ENCODE measurements at regions not wholly inside any gene's neighbourhood (a gene's known extent, or its start where the extent isn't known, plus 50 kb on each side); places are given as distances from the start of the nearest gene placed in this dataset.
"Not testable (repeated sequence)": the region's sequence is repeated elsewhere in the genome, so short reads cannot be mapped to it uniquely, and the experiment has no call there.

DNA sequence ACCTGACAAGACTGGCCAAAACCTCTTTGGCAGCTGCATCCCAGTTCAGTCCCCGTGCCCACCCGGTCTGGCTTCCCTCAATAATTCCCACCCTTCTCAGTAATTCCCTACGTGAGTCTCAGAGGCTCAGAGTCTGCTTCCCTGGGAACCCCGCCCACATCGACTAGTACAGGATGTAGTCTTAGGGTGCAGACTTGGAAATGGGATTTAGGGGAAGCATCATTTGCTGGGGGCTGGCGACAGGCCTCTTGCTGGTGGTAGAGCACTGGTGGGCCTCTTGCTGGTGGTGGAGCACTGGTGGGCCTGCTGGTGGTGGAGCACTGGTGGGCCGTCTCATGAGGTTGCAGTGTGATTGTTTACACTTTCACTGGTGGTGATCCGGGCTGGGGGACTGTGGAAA lies 199.5 kb upstream of the B3GAT1 start:
- DNase-seq = no peak

- DNase-seq = no peak
Measured at GRCh38 chr11:134610116-134610910, 198.3 kb upstream of the B3GAT1 start.

- DNase-seq = no peak
Measured at GRCh38 chr11:134609361-134610115, 197.5 kb upstream of the B3GAT1 start.

GRCh38 chr11:134607963-134608750 lies 196.1 kb upstream of the B3GAT1 start:
- DNase-seq = no peak

DNA sequence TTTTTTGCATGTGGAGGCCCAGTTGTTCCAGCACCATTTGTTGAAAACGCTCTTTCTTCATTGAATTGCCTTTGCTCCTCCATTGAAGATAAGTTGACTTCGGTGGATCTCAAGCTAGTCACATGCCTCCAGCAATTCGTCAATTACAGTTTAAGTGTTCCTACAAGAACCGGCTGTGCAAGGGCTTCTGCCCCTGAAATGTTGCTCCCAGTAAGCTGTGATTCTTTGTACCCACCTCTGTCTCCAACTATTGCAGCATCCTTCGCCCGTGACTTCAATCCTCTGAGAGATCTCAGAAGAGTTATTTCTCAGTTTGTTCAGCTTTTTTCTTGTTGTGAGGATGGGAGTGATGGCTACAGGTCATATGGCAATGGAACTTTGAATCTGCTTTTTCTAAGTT lies 194.2 kb upstream of the B3GAT1 start:
- no peak for DNase-seq

DNA sequence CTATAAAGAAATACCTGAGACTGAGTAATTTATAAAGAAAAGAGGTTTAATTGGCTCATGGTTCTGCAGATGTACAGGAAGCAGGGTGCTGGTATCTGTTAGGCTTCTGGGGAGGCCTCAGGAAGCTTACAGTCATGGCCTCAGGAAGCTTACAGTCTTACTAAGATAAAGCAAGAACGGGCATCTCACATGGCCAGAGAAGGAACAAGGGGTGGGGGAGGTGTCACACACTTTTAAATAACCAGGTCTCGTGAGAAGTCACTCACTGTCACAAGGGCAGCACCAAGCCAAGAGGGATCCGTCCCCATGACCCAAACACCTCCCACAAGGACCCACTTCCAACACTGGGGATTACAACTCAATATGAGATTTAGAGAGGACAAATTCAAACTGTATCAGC lies 192.8 kb upstream of the B3GAT1 start:
- no peak for DNase-seq

GRCh38 chr11:134599299-134599771 lies 187.3 kb upstream of the B3GAT1 start:
- DNase-seq = peak; percentile 29

DNA sequence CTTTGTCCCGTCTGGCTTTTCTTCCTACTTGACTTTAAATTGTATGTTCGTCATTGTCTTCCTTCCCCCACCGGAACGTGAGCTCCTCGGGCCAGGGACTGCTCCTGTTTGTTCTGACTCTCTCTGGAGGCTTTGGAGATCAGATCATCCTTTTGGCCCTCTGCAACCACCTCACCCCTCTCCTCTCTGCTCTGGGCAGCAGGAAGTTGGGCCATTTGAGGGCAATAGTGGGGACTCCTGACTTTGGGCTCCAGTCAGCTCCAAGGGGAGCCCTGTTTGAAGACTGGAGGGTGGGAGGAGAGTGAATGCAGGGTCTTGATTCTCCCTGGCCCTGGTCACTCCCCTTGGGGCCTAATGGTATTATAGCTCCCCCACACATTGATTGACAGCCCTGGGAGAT lies 186.3 kb upstream of the B3GAT1 start:
- DNase-seq = no peak

GRCh38 chr11:134597452-134597851 lies 185.4 kb upstream of the B3GAT1 start:
- DNase-seq = no peak

DNA sequence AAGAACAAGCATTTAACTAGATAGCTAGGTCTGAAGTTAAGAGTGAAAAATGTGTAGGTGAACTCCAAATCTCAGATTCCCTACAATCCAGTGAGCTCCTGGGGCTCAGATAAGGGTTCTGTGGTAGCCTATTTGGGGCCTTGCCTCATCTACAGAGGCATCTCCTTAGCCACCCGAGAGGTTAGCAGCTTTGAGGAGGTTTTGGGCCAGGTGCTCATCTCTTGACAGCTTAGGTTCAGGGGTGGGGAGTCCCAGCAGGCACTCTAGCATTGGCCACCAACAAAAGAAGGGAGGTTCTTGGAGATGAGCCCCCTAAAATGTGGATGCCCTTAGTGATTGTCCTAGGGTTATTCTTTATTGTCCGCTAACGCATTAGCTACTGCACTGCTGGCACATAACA lies 184.4 kb upstream of the B3GAT1 start:
- DNase-seq = no peak

DNA sequence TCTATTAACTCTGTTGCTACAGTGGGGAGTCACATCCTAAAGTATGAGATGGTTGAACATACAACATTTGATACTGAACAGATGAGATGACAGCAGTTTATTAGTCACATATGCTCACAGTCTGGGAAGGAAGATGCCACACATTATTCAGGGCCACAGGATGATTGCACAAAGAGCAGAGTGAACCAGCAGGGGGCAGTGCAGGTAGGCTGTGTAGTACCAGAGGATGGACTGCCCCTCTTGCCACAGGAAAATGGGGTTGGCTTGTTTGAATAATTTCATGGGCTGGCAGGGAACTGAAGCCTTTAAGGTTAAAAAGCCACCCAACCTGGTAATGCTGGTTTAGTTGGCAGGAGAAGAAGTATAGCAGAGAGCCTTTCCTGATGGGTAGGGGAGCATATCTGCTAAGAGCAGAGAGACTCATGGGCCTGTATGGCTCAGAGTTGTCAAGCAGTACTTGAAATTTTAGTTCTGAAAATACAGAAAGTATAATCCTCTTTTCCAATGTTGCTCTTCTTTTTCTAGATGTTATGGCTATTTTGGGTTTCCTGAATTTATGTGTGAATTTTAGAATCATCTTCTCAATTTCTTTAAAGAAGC lies 180.4 kb upstream of the B3GAT1 start:
- peak; percentile 52 for DNase-seq

GRCh38 chr11:134591338-134591737 lies 179.3 kb upstream of the B3GAT1 start:
- DNase-seq = no peak

DNA sequence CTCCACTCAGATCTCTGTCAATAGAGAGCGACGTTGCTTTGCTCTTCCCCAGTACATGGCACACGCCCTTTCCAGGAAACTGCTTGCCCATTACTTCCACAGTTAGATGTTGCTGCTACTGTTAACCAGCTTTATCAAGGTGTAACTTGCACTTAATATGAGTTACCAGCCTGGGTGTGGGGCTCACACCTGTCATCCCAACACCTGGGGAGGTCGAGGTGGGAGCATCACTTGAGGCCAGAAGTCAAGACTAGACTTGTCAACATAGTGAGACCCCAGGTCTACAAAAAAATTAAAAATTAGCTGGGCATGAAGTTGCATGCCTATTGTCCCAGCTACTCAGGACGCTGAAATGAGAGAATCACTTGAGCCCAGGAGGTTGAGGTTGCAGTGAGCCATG lies 177.1 kb upstream of the B3GAT1 start:
- no peak for DNase-seq

- DNase-seq = not testable (repeated sequence)
Measured at GRCh38 chr11:134588460-134589110, 176.5 kb upstream of the B3GAT1 start.

- DNase-seq = no peak
Measured at GRCh38 chr11:134587345-134587744, 175.3 kb upstream of the B3GAT1 start.

GRCh38 chr11:134586726-134587125 lies 174.7 kb upstream of the B3GAT1 start:
- DNase-seq = no peak

DNA sequence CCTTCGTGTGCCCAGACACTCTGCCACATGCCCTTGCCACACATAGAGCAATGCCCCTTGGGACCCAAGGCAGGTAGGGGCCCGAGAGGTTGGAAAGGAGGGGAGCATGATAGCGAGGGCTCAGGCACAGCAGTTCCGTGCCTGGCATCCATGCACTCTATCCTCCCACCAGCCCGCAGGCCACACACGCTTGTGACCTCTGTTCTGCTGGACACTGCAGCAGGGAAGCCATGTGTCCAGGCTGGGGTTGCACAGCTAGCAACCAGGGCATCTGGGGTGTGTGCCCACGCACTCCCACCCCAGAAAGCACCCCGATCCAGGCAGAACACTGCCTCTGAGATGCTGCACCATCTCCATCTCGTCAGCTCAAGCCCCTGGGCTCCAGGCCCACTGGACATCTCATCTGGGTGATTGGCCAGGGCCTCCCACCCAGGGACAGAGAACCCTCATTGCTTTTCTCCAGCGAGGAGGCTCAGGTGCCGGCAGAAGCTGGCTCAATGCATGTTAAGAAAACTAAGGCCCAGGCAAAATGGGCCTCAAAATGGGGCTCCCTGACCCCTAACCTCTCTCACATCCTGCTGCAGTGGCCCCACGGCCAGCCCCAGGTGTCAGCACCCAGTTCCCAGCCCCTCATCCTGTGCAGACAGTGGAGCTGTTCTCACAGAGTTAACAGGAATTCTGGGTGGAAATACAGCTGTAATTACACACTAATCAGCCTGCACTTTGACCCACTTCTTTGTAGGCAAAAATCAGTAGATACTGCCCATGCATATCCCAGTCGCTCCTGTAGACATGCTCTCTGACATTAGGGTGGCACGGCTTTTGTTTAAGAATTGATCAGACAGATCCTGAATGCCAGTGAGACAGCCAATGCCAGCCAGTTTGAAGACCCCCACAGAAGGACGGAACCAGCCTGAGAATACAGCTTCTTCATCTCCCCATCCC lies 173.9 kb upstream of the B3GAT1 start:
- DNase-seq = no peak

GRCh38 chr11:134584706-134585445 lies 172.8 kb upstream of the B3GAT1 start:
- DNase-seq = peak; percentile 30

DNA sequence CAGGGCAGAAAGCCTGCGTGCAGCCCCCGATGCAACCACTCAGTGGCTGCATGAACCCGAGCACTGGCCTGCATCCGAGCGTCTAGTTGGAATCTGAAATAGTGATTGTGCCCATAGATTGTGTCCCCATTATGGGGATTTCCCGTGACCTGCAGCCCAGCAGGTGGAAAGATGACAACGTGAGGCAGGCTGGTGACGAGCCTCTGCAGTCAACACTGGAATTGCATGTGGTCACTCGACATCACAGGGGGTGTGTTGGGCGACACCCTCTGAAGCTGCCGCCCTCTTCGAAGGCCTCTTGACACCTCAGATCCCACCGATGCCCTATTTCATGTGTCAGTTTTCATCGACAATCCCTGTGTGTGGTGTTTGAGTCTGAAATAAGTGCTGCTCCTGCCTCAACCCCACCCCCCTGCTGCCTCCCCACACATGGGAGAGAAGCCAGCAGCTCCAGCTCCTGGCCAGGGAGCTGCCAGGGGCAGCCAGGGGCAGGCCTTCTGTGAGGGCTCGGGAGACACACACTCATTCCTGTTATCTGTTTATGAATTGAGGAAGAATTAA lies 172.0 kb upstream of the B3GAT1 start:
- no peak for DNase-seq

GRCh38 chr11:134583397-134583990 lies 171.5 kb upstream of the B3GAT1 start:
- DNase-seq = peak; percentile 60

Data from OCI-M1 (cell line).